AG09309 (cell line): ENCODE measurements at regions not wholly inside any gene's neighbourhood (a gene's known extent, or its start where the extent isn't known, plus 50 kb on each side); places are given as distances from the start of the nearest gene placed in this dataset.

ENCODE experiments used
- DNase-seq: peaks from one replicate; pipeline ENCODE4 v3.0.0-alpha.2; 2010; ENCODE audit warnings: low read depth
- H3K4me3 ChIP-seq: 2 replicates; pipeline ENCODE4 v1.5.1; 2011; ENCODE audit warnings: mild to moderate bottlenecking, low read depth, low read length, moderate library complexity; ENCODE audit not compliant: control insufficient read depth
- TF ChIP-seq, protein P1 (sequence below): IDR thresholded peaks from 2 replicates; pipeline ENCODE4 v1.5.1; 2011; ENCODE audit warnings: mild to moderate bottlenecking, low read depth, low read length, inconsistent platforms; ENCODE audit not compliant: insufficient read depth, control insufficient read depth; ENCODE audit errors: missing control alignments

DNA sequence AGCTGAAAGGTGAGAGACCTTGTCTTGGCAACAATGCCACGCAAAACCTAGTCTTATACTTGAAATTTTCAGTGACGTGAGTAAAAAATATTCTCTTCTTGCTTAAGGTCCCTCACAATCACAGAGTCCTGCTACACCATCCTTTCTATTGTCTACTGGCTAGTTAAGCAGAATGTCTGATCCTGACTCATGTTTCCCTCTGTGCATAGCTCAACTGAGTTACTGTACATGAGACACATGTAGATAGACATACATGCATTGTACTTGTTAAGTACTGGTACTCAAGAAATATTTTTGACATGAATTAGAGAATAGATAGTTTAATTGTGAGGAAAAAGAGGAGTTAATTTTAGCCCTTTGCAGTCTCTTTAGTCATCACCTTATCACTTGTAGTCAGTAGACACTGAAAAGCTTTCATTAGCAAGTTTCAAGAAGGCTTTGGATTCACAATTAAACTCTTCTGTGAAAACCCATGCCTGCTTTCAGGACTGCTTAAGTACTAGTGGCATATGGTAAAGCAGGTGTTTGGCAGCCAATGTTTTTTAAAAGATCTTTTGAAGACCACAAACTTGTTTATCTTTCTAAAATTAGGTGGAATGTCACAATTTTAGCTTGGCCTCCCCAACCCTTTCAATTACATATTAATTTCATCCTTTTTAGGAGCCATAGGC lies 158.7 kb upstream of the CCDC150 start:
- no peak for DNase-seq

GRCh38 chr2:196481324-196481697 lies 158.2 kb upstream of the CCDC150 start:
- peak; percentile 91 for DNase-seq
- TF ChIP-seq, protein P1, sequence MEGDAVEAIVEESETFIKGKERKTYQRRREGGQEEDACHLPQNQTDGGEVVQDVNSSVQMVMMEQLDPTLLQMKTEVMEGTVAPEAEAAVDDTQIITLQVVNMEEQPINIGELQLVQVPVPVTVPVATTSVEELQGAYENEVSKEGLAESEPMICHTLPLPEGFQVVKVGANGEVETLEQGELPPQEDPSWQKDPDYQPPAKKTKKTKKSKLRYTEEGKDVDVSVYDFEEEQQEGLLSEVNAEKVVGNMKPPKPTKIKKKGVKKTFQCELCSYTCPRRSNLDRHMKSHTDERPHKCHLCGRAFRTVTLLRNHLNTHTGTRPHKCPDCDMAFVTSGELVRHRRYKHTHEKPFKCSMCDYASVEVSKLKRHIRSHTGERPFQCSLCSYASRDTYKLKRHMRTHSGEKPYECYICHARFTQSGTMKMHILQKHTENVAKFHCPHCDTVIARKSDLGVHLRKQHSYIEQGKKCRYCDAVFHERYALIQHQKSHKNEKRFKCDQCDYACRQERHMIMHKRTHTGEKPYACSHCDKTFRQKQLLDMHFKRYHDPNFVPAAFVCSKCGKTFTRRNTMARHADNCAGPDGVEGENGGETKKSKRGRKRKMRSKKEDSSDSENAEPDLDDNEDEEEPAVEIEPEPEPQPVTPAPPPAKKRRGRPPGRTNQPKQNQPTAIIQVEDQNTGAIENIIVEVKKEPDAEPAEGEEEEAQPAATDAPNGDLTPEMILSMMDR, result no peak
- H3K4me3 ChIP-seq, result no peak overlapping the region

More for the DNA sequence above, 158.7 kb upstream of the CCDC150 start:
- H3K4me3 ChIP-seq, result no peak overlapping the region
- TF ChIP-seq, protein P1, result no peak

DNA sequence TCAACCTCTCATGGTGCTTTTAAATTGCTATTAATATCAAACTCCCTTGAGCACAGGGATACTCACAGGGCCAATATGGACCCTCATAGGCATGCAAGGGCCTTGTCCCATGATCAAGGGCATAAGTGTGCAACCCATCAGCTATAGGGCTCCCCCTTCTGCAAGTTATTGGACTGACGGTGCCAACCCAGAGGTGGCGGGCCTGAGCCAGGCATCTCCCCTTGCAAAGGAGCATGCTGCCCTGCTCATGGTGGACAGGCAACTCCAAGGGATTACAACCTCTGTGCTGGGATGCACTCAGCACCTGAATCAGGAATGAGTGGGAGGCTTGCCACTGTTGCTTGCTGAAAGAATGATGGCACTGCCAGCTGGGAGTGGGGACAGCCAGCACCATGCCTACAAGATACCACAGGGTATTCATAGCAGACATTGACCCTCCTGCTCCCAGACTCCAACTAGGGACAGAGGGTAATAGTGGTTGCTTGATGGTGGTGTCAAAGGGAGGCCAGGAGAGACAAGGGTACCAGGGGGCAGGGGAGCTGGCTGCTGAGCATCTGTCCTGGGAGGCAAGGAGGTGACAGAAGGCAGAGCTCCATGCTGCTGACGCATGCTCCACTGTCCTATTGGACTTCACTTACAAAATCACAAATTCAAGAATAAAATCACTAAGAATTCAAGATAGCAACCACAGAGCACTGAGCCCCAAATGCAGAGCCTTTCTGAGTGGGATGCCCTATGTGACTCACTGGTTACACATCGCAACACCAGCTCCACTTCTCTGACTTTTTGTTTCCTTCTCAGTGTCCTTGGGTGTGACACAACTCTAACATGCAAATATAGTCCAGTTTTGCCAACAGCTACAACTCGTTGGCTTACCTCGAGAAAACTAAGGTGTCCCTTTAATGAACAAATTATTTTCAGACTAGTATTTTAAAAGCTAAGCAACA lies 157.1 kb upstream of the CCDC150 start:
- H3K4me3 ChIP-seq, result no peak overlapping the region
- TF ChIP-seq, protein P1, result no peak
- DNase-seq, result peak; percentile 55

GRCh38 chr2:196486146-196486545 lies 153.4 kb upstream of the CCDC150 start:
- TF ChIP-seq, protein P1, result no peak
- DNase-seq, result no peak

DNA sequence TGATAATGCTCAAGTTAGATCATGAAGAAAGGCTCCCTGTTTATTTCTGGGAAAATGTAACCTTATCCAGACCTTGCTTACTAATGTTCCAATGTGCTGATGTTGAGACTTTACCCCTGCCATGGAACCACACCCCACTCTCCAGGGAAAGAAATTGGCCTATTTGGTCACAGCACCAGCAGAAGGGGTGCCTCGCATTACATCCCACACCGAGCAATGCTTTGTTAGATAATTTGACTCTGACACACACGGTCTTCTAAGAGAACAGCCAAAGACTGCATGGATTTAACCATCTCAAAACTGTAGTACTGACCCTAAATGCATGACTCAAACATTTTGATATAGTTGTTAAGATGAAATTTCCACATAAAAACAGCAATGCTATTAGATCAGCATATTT lies 152.1 kb upstream of the CCDC150 start:
- no peak for DNase-seq
- TF ChIP-seq, protein P1, result no peak
- H3K4me3 ChIP-seq, result no peak overlapping the region

More at GRCh38 chr2:196486146-196486545, 153.4 kb upstream of the CCDC150 start:
- H3K4me3 ChIP-seq, result no peak overlapping the region

- no peak for DNase-seq
- no peak overlapping the region for H3K4me3 ChIP-seq
- TF ChIP-seq, protein P1, result no peak
Measured at GRCh38 chr2:196489371-196489770, 150.1 kb upstream of the CCDC150 start.
